GM12878 (cell line): ENCODE measurements at regions not wholly inside any gene's neighbourhood (a gene's known extent, or its start where the extent isn't known, plus 50 kb on each side); places are given as distances from the start of the nearest gene placed in this dataset.

Experiments used
- ATAC-seq: fragments of 200-7000 bp; cut with Tn5 transposase; 3 replicates; pipeline ENCODE4 v1.9.1; 2020; ENCODE audit warnings: mild to moderate bottlenecking, moderate library complexity
- BruUV-seq: library from RNA; stranded (reverse); fragments of 400-500 nt; replicated peaks from 2 replicates; lab custom pipeline; 2021; lab: Mats Ljungman, UMichigan
- CTCF ChIA-PET: fragments of 300-600 bp; sonication (Branson Sonifier 250); formaldehyde crosslinking; extraction: SDS; loops from one replicate; lab custom pipeline; 2021; ENCODE audit warnings: inconsistent platforms; lab: Yijun Ruan, JAX
- POLR2A ChIA-PET: fragments of 350-600 bp; formaldehyde crosslinking; extraction: SDS; loops from one replicate; lab custom pipeline; 2021; ENCODE audit warnings: inconsistent platforms; lab: Charles Lee
- RAD21 ChIA-PET: fragments of 300-600 bp; sonication (Branson Sonifier 250); formaldehyde crosslinking; loops from one replicate; lab custom pipeline; 2023; ENCODE audit warnings: antibody characterized with exemption; ENCODE audit not compliant: unreplicated experiment; lab: Charles Lee
- SMC1A ChIA-PET: fragments of 300-600 bp; sonication (Branson Sonifier 250); formaldehyde crosslinking; loops from one replicate; lab custom pipeline; 2023; ENCODE audit not compliant: unreplicated experiment, uncharacterized antibody; lab: Charles Lee
- DNase-seq: peaks from one replicate; pipeline ENCODE4 v3.0.0-alpha.2; 2011; ENCODE audit warnings: low read depth, low spot score
- FAIRE-seq: peaks from 3 replicates; lab custom pipeline; 2011; peaks lifted over from hg19 to GRCh38; lab: Jason Lieb, UNC
- H2AFZ ChIP-seq: 2 replicates; pipeline ENCODE4 v1.6.0; 2011; ENCODE audit warnings: low read depth, low read length, control low read depth; ENCODE audit not compliant: control insufficient read depth
- H3K27ac ChIP-seq: 2 replicates; pipeline ENCODE4 v1.5.1; 2011; ENCODE audit warnings: control low read depth; ENCODE audit not compliant: control insufficient read depth, insufficient read depth
- H3K27me3 ChIP-seq, 2 experiments: replicated peaks in 1 of 2; 2 replicates each; pipeline versions ENCODE4 v1.6.0 to v1.6.1; 2011; ENCODE audit warnings: low read length in 1 of 2; ENCODE audit not compliant: control insufficient read depth in 2 of 2, insufficient read depth in 2 of 2
- H3K36me3 ChIP-seq, 2 experiments: 2 replicates each; pipeline ENCODE4 v1.5.1; 2011; ENCODE audit warnings: low read length in 1 of 2; ENCODE audit not compliant: control insufficient read depth in 2 of 2, insufficient read depth in 2 of 2
- H3K4me1 ChIP-seq: 2 replicates; pipeline ENCODE4 v1.6.1; 2011; ENCODE audit warnings: mild to moderate bottlenecking, low read length, moderate library complexity, mixed read lengths; ENCODE audit not compliant: control insufficient read depth, insufficient read depth
- H3K4me2 ChIP-seq: 2 replicates; pipeline ENCODE4 v1.6.0; 2011; ENCODE audit warnings: control low read depth; ENCODE audit not compliant: control insufficient read depth, insufficient read depth
- H3K4me3 ChIP-seq: fragments of 200-600 bp; sonication (generic); 2 replicates; pipeline ENCODE4 v1.5.1; 2016
- H3K79me2 ChIP-seq: 2 replicates; pipeline ENCODE4 v1.6.0; 2011; ENCODE audit warnings: low read length; ENCODE audit not compliant: control insufficient read depth, insufficient read depth
- H3K9ac ChIP-seq: 2 replicates; pipeline ENCODE4 v1.8.0; 2011; ENCODE audit warnings: low read length, control low read depth, mixed read lengths; ENCODE audit not compliant: control insufficient read depth, insufficient read depth
- H3K9me3 ChIP-seq: replicated peaks from 3 replicates; pipeline ENCODE4 v1.5.1; 2011; ENCODE audit warnings: mild to moderate bottlenecking, low read length; ENCODE audit not compliant: control insufficient read depth, insufficient read depth
- H4K20me1 ChIP-seq: 2 replicates; pipeline ENCODE4 v1.6.0; 2011; ENCODE audit not compliant: control insufficient read depth, insufficient read depth
- EP300 ChIP-seq, 2 experiments: fragments of 150-350 bp in 1 of 2; IDR thresholded peaks; 2 replicates each; pipeline ENCODE4 v1.6.1; 2011 to 2012; ENCODE audit warnings: low read depth in 2 of 2, low read length in 2 of 2, borderline replicate concordance in 1 of 2, improper control_type of control experiment in 1 of 2, inconsistent platforms in 1 of 2; ENCODE audit not compliant: control insufficient read depth in 1 of 2
- NFIC ChIP-seq: IDR thresholded peaks from 2 replicates; pipeline ENCODE4 v1.6.1; 2012; ENCODE audit warnings: low read depth, mild to moderate bottlenecking, inconsistent platforms, low read length, moderate library complexity
- RBBP5 ChIP-seq: fragments of 200-600 bp; sonication (generic); conservative IDR thresholded peaks from 2 replicates; pipeline ENCODE4 v1.6.1; 2016
- SREBF2 ChIP-seq: IDR thresholded peaks from 2 replicates; pipeline ENCODE4 v1.6.1; 2012; ENCODE audit warnings: mild to moderate bottlenecking, low read length
- TAF1 ChIP-seq: IDR thresholded peaks from 2 replicates; pipeline ENCODE4 v1.6.1; 2011; ENCODE audit warnings: mild to moderate bottlenecking, low read depth, low read length, borderline replicate concordance
- TCF12 ChIP-seq: IDR thresholded peaks from 2 replicates; pipeline ENCODE4 v1.6.1; 2011; ENCODE audit warnings: low read depth, mild to moderate bottlenecking, low read length
- WGBS: methylation state at CpG from one replicate; pipeline ENCODE4 v1.1.6; 2016; ENCODE audit warnings: low lambda C conversion rate; ENCODE audit not compliant: insufficient replicate concordance, insufficient coverage; ENCODE audit errors: missing lambda C conversion rate; 5-methylcytosine and 5-hydroxymethylcytosine counted together
- in situ Hi-C: fragments of 300-500 bp; cut with MboI; formaldehyde crosslinking; loops from 9 replicates; pipeline ENCODE4 v1.14.3; 2018; ENCODE audit warnings: mixed read lengths
- intact Hi-C: fragments of 100-400 bp; cut with micrococcal nuclease; formaldehyde crosslinking; loops from one replicate; pipeline ENCODE4 v1.14.2; 2022; ENCODE audit not compliant: unreplicated experiment
- TF ChIP-seq, protein P1 (sequence below): fragments of 450-650 bp; formaldehyde crosslinking; IDR thresholded peaks from 2 replicates; pipeline ENCODE4 v1.5.0; 2022; ENCODE audit warnings: mild to moderate bottlenecking, missing genetic modification characterization

DNA sequence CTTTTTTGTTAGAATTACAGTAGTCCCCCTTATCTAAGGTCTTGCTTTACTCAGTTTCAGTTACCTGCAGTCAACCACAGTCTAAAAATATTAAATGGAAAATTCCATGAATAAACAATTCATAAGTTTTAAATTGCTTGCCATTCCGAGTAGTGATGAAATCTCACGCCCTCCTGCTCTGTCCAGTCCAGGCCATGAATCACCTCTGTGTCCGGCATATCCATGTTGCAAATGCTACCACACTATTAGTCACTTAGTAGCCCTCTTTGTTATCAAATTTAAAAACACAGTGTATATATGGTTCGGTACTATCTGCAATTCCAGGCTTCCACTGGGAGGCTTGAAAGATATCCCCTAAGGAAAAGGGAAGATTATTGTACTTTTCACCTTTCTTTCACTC lies 164.6 kb upstream of the FAM83B start:
- ATAC-seq (peak; percentile 34), FAIRE-seq (no peak), DNase-seq (no peak)
- ChIA-PET RAD21 (interaction anchor here (1.4 to 3.4 kb wide), 3 partner anchors 16 to 36 kb away, joined by 4 to 18 read pairs (median 4); no protein-coding TSS in a partner anchor), CTCF (interaction anchor here (0.7 to 5.0 kb wide), 5 partner anchors 14 to 55 kb away, joined by 3 to 45 read pairs (median 3); no protein-coding TSS in a partner anchor), SMC1A (interaction anchor here (0.7 to 2.8 kb wide), 7 partner anchors 11 to 58 kb away, joined by 3 to 15 read pairs (median 7); no protein-coding TSS in a partner anchor), POLR2A (interaction anchor here (0.6 kb wide), 1 partner anchor 30 kb away, joined by 3 read pairs; no protein-coding TSS in a partner anchor)
- 25% methylated on average over 4 of the region's 4 CpGs for WGBS
- no peak overlapping the region for H3K27ac ChIP-seq
- H3K9ac ChIP-seq = no peak overlapping the region
- H3K4me2 ChIP-seq = no peak overlapping the region
- no peaks in the 10 kb centered on the region for H3K27me3 ChIP-seq
- no peaks in the 10 kb centered on the region for H4K20me1 ChIP-seq
- H3K9me3 ChIP-seq = no peaks in the 10 kb centered on the region
- intact Hi-C loops (loop anchor here (10.0 kb wide), 1 partner anchor 697 kb away; no protein-coding TSS in a partner anchor), in situ Hi-C loops (no loop called here)
- no peaks in the 10 kb centered on the region for H3K4me1 ChIP-seq
- no peaks in the 10 kb centered on the region for H3K79me2 ChIP-seq
- TF ChIP-seq EP300 (IDR thresholded peaks at IDR 0.05; ENCODE audit: borderline replicate concordance in 1 of 2, control insufficient read depth in 1 of 2, low read depth in 2 of 2, low read length in 2 of 2) (no peak), RBBP5 (no peak), TCF12 (no peak), SREBF2 (no peak), NFIC (no peak), TAF1 (no peak)
- TF ChIP-seq, protein P1, sequence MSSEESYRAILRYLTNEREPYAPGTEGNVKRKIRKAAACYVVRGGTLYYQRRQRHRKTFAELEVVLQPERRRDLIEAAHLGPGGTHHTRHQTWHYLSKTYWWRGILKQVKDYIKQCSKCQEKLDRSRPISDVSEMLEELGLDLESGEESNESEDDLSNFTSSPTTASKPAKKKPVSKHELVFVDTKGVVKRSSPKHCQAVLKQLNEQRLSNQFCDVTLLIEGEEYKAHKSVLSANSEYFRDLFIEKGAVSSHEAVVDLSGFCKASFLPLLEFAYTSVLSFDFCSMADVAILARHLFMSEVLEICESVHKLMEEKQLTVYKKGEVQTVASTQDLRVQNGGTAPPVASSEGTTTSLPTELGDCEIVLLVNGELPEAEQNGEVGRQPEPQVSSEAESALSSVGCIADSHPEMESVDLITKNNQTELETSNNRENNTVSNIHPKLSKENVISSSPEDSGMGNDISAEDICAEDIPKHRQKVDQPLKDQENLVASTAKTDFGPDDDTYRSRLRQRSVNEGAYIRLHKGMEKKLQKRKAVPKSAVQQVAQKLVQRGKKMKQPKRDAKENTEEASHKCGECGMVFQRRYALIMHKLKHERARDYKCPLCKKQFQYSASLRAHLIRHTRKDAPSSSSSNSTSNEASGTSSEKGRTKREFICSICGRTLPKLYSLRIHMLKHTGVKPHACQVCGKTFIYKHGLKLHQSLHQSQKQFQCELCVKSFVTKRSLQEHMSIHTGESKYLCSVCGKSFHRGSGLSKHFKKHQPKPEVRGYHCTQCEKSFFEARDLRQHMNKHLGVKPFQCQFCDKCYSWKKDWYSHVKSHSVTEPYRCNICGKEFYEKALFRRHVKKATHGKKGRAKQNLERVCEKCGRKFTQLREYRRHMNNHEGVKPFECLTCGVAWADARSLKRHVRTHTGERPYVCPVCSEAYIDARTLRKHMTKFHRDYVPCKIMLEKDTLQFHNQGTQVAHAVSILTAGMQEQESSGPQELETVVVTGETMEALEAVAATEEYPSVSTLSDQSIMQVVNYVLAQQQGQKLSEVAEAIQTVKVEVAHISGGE (CRISPR knock-in tag) = no peak
- BruUV-seq = no TSS peak
- no peak overlapping the region for H2AFZ ChIP-seq
- H3K36me3 ChIP-seq = no peaks in the 10 kb centered on the region
- H3K4me3 ChIP-seq = no peak overlapping the region
